Chondrocyte (in vitro differentiated cells): ENCODE measurements at regions not wholly inside any gene's neighbourhood (a gene's known extent, or its start where the extent isn't known, plus 50 kb on each side); places are given as distances from the start of the nearest gene placed in this dataset.

ENCODE experiments used
- DNase-seq: peaks from one replicate; pipeline ENCODE4 v3.0.0; 2021; ENCODE audit warnings: mixed read lengths, low spot score
- H3K27ac Mint-ChIP-seq: one replicate; pipeline ENCODE4 v1.8.0; 2021; ENCODE audit warnings: mild to moderate bottlenecking, moderate library complexity, mixed read lengths; ENCODE audit not compliant: unreplicated experiment
- H3K27me3 Mint-ChIP-seq: 2 replicates; pipeline ENCODE4 v1.8.0; 2021; ENCODE audit warnings: low read depth, mixed read lengths
- H3K36me3 Mint-ChIP-seq: 2 replicates; pipeline ENCODE4 v1.8.0; 2021; ENCODE audit warnings: low read depth, mixed read lengths
- H3K4me1 Mint-ChIP-seq: 2 replicates; pipeline ENCODE4 v1.8.0; 2021; ENCODE audit warnings: low read depth, mild to moderate bottlenecking, mixed read lengths
- H3K4me3 Mint-ChIP-seq: one replicate; pipeline ENCODE4 v1.8.0; 2021; ENCODE audit warnings: mild to moderate bottlenecking, moderate library complexity, mixed read lengths; ENCODE audit not compliant: unreplicated experiment
- H3K9me3 Mint-ChIP-seq: 2 replicates; pipeline ENCODE4 v1.8.0; 2021; ENCODE audit warnings: low read depth, mixed read lengths
- TF ChIP-seq, protein P1 (sequence below): fragments of 200-600 bp; sonication (generic); IDR thresholded peaks from 2 replicates; pipeline ENCODE4 v1.5.0; 2021; ENCODE audit warnings: antibody characterized with exemption, mild to moderate bottlenecking, moderate library complexity

DNA sequence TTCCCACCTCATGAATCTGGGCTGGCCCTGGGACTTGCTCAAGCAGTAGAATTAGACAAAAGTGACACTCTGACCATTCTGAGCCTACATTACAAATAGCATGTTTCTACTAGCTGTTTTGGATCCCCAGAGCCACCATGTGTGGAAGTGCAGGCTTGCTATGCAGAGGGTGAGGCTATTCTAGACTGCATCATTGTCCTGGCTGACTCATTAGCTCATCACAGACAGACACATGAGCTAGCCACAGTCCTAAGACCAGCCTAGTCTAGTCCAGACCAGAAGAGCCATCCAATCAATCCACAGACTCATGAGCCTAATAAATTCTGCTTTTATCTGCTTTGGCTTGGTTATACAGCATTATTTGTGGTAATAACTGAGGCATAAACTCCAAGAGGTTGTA, 351.9 kb downstream of the PRELID2 start:
- H3K27ac Mint-ChIP-seq: no peak overlapping the region
- no peak overlapping the region for H3K4me3 Mint-ChIP-seq
- H3K36me3 Mint-ChIP-seq: no peaks in the 10 kb centered on the region
- TF ChIP-seq, protein P1, sequence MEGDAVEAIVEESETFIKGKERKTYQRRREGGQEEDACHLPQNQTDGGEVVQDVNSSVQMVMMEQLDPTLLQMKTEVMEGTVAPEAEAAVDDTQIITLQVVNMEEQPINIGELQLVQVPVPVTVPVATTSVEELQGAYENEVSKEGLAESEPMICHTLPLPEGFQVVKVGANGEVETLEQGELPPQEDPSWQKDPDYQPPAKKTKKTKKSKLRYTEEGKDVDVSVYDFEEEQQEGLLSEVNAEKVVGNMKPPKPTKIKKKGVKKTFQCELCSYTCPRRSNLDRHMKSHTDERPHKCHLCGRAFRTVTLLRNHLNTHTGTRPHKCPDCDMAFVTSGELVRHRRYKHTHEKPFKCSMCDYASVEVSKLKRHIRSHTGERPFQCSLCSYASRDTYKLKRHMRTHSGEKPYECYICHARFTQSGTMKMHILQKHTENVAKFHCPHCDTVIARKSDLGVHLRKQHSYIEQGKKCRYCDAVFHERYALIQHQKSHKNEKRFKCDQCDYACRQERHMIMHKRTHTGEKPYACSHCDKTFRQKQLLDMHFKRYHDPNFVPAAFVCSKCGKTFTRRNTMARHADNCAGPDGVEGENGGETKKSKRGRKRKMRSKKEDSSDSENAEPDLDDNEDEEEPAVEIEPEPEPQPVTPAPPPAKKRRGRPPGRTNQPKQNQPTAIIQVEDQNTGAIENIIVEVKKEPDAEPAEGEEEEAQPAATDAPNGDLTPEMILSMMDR: no peak
- H3K9me3 Mint-ChIP-seq: no peaks in the 10 kb centered on the region
- H3K27me3 Mint-ChIP-seq: no peaks in the 10 kb centered on the region
- DNase-seq: no peak
- peaks cover 16% of the 10 kb centered on the region for H3K4me1 Mint-ChIP-seq

- peaks cover 19% of the 10 kb centered on the region for H3K4me1 Mint-ChIP-seq
Measured at GRCh38 chr5:145479857-145480256, 355.3 kb downstream of the PRELID2 start.

GRCh38 chr5:145479271-145479670, 355.9 kb downstream of the PRELID2 start:
- Mint-ChIP-seq H3K4me3 (no peak overlapping the region), H3K27ac (no peak overlapping the region), H3K27me3 (no peaks in the 10 kb centered on the region), H3K36me3 (no peaks in the 10 kb centered on the region), H3K9me3 (no peaks in the 10 kb centered on the region), H3K4me1 (peaks cover 19% of the 10 kb centered on the region)
- TF ChIP-seq, protein P1: no peak
- no peak for DNase-seq

More at GRCh38 chr5:145479857-145480256, 355.3 kb downstream of the PRELID2 start:
- Mint-ChIP-seq H3K9me3 (no peaks in the 10 kb centered on the region), H3K27ac (no peak overlapping the region), H3K36me3 (no peaks in the 10 kb centered on the region), H3K27me3 (no peaks in the 10 kb centered on the region), H3K4me3 (no peak overlapping the region)
- no peak for DNase-seq
- TF ChIP-seq, protein P1: no peak

- Mint-ChIP-seq H3K36me3 (no peaks in the 10 kb centered on the region), H3K27me3 (no peaks in the 10 kb centered on the region), H3K4me1 (peaks cover 16% of the 10 kb centered on the region), H3K9me3 (no peaks in the 10 kb centered on the region), H3K27ac (no peak overlapping the region), H3K4me3 (no peak overlapping the region)
- DNase-seq: no peak
- TF ChIP-seq, protein P1: no peak
Measured at GRCh38 chr5:145478651-145479050, 356.5 kb downstream of the PRELID2 start.

DNA sequence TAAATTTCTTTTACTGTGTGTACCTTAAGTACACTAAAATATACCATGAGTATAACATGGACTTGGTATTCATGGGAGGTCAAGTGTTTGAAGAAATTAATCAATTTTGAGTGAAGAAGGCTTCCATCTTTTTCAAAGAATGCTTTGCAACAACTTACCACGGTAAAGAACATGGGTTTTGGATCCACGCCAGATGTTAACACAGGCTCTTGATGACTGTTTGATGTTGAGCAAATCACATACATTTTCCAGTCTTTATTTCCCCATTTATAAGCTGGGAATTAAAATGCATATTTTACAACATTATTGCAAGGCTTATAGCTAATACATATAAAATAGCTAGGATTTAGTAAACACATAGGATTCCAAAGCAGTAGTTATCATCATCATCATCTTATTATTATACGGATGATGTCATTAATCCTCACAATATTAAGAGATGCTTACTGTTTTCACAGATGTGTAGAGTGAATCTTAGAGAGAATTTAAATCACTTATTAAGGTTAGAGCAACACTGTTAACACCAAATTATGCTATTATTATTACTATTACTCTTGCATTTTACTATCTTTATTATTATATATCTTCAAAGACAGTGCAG, 362.0 kb downstream of the PRELID2 start:
- Mint-ChIP-seq H3K4me3 (no peak overlapping the region), H3K4me1 (peaks cover 6% of the 10 kb centered on the region), H3K9me3 (no peaks in the 10 kb centered on the region), H3K27me3 (no peaks in the 10 kb centered on the region), H3K36me3 (no peaks in the 10 kb centered on the region), H3K27ac (no peak overlapping the region)
- TF ChIP-seq, protein P1: no peak
- DNase-seq: no peak
